MCF 10A (cell line): ENCODE measurements at regions not wholly inside any gene's neighbourhood (a gene's known extent, or its start where the extent isn't known, plus 50 kb on each side); places are given as distances from the start of the nearest gene placed in this dataset.

Experiments used
- BruUV-seq: library from RNA; stranded (reverse); fragments of 400-500 nt; replicated peaks from 2 replicates; lab custom pipeline; 2021; lab: Mats Ljungman, UMichigan
- CTCF ChIA-PET: fragments of 300-600 bp; sonication (Branson Sonifier 250); formaldehyde crosslinking; extraction: SDS; loops from one replicate; lab custom pipeline; 2021; ENCODE audit warnings: antibody characterized with exemption, inconsistent platforms; lab: Yijun Ruan, JAX
- POLR2A ChIA-PET: fragments of 300-600, 350-650 bp; sonication (Branson Sonifier 250); formaldehyde crosslinking; extraction: SDS; loops from one replicate; lab custom pipeline; 2020; ENCODE audit warnings: antibody characterized with exemption, inconsistent platforms; lab: Yijun Ruan, JAX
- DNase-seq: peaks from one replicate; pipeline ENCODE4 v3.0.0-alpha.2; 2018; ENCODE audit not compliant: unreplicated experiment
- H3K27ac Mint-ChIP-seq: one replicate; pipeline ENCODE4 v1.8.0; 2022; ENCODE audit warnings: mild to moderate bottlenecking, low read depth, mixed read lengths; ENCODE audit not compliant: unreplicated experiment
- H3K27me3 Mint-ChIP-seq: one replicate; pipeline ENCODE4 v1.8.0; 2022; ENCODE audit warnings: mixed read lengths; ENCODE audit not compliant: insufficient read depth, unreplicated experiment
- H3K36me3 Mint-ChIP-seq: one replicate; pipeline ENCODE4 v1.8.0; 2022; ENCODE audit warnings: mild to moderate bottlenecking, moderate library complexity, mixed read lengths; ENCODE audit not compliant: insufficient read depth, unreplicated experiment
- H3K4me1 Mint-ChIP-seq: one replicate; pipeline ENCODE4 v1.8.0; 2022; ENCODE audit warnings: mixed read lengths; ENCODE audit not compliant: insufficient read depth, unreplicated experiment
- H3K4me3 Mint-ChIP-seq: one replicate; pipeline ENCODE4 v1.8.0; 2022; ENCODE audit warnings: mild to moderate bottlenecking, moderate library complexity, mixed read lengths; ENCODE audit not compliant: unreplicated experiment
- H3K9me3 Mint-ChIP-seq: one replicate; pipeline ENCODE4 v1.8.0; 2022; ENCODE audit warnings: mixed read lengths; ENCODE audit not compliant: unreplicated experiment
- CTCF ChIP-seq: fragments of 200-600 bp; IDR thresholded peaks from one replicate; pipeline ENCODE4 v1.8.0; 2022; ENCODE audit warnings: antibody characterized with exemption, mild to moderate bottlenecking; ENCODE audit not compliant: unreplicated experiment
- intact Hi-C: fragments of 100-400 bp; cut with micrococcal nuclease; formaldehyde crosslinking; loops from 2 replicates; pipeline ENCODE4 v1.14.1; 2022

DNA sequence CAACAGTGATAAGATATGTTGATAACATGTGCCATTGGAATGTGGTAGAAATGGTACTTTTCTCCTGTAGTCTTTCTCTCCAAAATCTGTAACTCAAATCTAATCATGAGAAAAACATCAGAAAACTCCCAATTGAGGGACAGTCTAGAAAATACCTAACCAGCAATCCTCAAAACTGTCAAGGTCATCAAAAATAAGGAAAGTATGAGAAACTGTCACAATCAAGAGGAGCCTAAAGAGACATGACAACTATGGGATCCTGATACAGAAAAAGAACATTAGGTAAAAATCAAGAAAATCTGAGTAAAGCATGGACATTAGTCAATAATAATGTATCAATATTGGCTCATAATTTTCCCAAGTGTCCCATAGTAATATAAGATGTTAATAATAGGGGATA, 124.5 kb upstream of the PPP1R2C start:
- Mint-ChIP-seq H3K27ac (no peak overlapping the region), H3K27me3 (peaks cover 30% of the 10 kb centered on the region), H3K4me3 (no peak overlapping the region), H3K4me1 (peaks cover 6% of the 10 kb centered on the region), H3K9me3 (no peaks in the 10 kb centered on the region), H3K36me3 (no peaks in the 10 kb centered on the region)
- no peak for DNase-seq
- intact Hi-C loops, result no loop called here
- no peak for TF ChIP-seq CTCF
- no TSS peak for BruUV-seq
- POLR2A ChIA-PET, result no interaction called here
- CTCF ChIA-PET, result no interaction called here

GRCh38 chrX:42920752-42921151, 142.8 kb upstream of the PPP1R2C start:
- no peak for TF ChIP-seq CTCF
- ChIA-PET POLR2A (interaction anchor here (0.9 to 1.3 kb wide), 3 partner anchors 9 to 89 kb away, joined by 3 to 5 read pairs (median 4); no protein-coding TSS in a partner anchor), CTCF (no interaction called here)
- no peaks in the 10 kb centered on the region for H3K36me3 Mint-ChIP-seq
- peak; percentile 82 for DNase-seq
- no peak overlapping the region for H3K4me3 Mint-ChIP-seq
- H3K4me1 Mint-ChIP-seq, result no peaks in the 10 kb centered on the region
- BruUV-seq, result no TSS peak
- H3K27me3 Mint-ChIP-seq, result peaks cover 43% of the 10 kb centered on the region
- intact Hi-C loops, result no loop called here
- H3K9me3 Mint-ChIP-seq, result peaks cover 26% of the 10 kb centered on the region
- no peak overlapping the region for H3K27ac Mint-ChIP-seq

DNA sequence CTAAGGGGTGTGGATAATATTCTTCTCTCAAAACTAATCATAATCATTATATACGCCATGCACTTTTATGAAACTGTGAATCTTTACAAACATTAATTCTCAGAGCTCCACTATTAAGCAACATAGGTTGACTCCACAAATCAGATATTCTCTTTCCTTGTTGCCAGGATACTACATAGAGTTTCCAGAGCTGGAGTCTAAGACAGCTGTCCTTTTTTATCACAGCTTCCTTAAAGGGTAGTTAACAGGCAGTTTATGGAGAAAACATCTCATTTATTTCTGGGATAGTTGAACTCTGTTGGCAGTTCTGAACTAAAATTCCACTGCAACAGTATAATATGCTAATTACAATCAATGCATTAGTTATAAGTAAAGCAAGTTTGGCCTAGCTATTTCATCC, 152.1 kb upstream of the PPP1R2C start:
- intact Hi-C loops, result no loop called here
- BruUV-seq, result no TSS peak
- ChIA-PET CTCF (no interaction called here), POLR2A (interaction anchor here (1.5 kb wide), 1 partner anchor 10 kb away, joined by 5 read pairs; no protein-coding TSS in a partner anchor)
- no peaks in the 10 kb centered on the region for H3K36me3 Mint-ChIP-seq
- DNase-seq, result no peak
- no peaks in the 10 kb centered on the region for H3K4me1 Mint-ChIP-seq
- peaks cover 39% of the 10 kb centered on the region for H3K27me3 Mint-ChIP-seq
- TF ChIP-seq CTCF, result no peak
- H3K27ac Mint-ChIP-seq, result no peak overlapping the region
- H3K9me3 Mint-ChIP-seq, result no peaks in the 10 kb centered on the region
- H3K4me3 Mint-ChIP-seq, result no peak overlapping the region

- no peaks in the 10 kb centered on the region for H3K4me1 Mint-ChIP-seq
- no peak overlapping the region for H3K4me3 Mint-ChIP-seq
- no peak for TF ChIP-seq CTCF
- intact Hi-C loops, result no loop called here
- DNase-seq, result no peak
- peaks cover 37% of the 10 kb centered on the region for H3K27me3 Mint-ChIP-seq
- POLR2A ChIA-PET, result no interaction called here
- no TSS peak for BruUV-seq
- H3K36me3 Mint-ChIP-seq, result no peaks in the 10 kb centered on the region
- CTCF ChIA-PET, result no interaction called here
- no peak overlapping the region for H3K27ac Mint-ChIP-seq
- H3K9me3 Mint-ChIP-seq, result no peaks in the 10 kb centered on the region
These were observed 153.0 kb upstream of the PPP1R2C start for GRCh38 chrX:42930951-42931350.
